Neuronal stem cell (in vitro differentiated cells): ENCODE measurements at regions not wholly inside any gene's neighbourhood (a gene's known extent, or its start where the extent isn't known, plus 50 kb on each side); places are given as distances from the start of the nearest gene placed in this dataset.

Experiments
- DNase-seq: peaks from one replicate; pipeline ENCODE4 v3.0.0-alpha.2; 2013; ENCODE audit warnings: low spot score
- H2AFZ ChIP-seq: one replicate; pipeline ENCODE4 v1.6.1; 2013; ENCODE audit warnings: mild to moderate bottlenecking, low read length, inconsistent platforms
- H2AK5ac ChIP-seq: 2 replicates; pipeline ENCODE4 v1.6.1; 2013; ENCODE audit warnings: low read depth, mild to moderate bottlenecking, inconsistent platforms, low read length, moderate library complexity, mixed read lengths
- H2BK120ac ChIP-seq: 2 replicates; pipeline ENCODE4 v1.6.1; 2013; ENCODE audit warnings: low read depth, mild to moderate bottlenecking, inconsistent platforms, low read length, moderate library complexity, mixed read lengths
- H2BK12ac ChIP-seq: one replicate; pipeline ENCODE4 v1.6.1; 2013; ENCODE audit warnings: low read length, inconsistent platforms
- H2BK15ac ChIP-seq: 2 replicates; pipeline ENCODE4 v1.6.1; 2013; ENCODE audit warnings: mild to moderate bottlenecking, low read length, inconsistent platforms, mixed read lengths
- H2BK5ac ChIP-seq: one replicate; pipeline ENCODE4 v1.6.1; 2013; ENCODE audit warnings: inconsistent platforms, mild to moderate bottlenecking, low read length, moderate library complexity
- H3K14ac ChIP-seq: one replicate; pipeline ENCODE4 v1.6.1; 2013; ENCODE audit warnings: low read length, inconsistent platforms
- H3K18ac ChIP-seq: 2 replicates; pipeline ENCODE4 v1.6.1; 2013; ENCODE audit warnings: low read length, inconsistent platforms
- H3K23ac ChIP-seq: 2 replicates; pipeline ENCODE4 v1.6.1; 2013; ENCODE audit warnings: low read depth, mild to moderate bottlenecking, mixed read lengths, low read length, inconsistent platforms; ENCODE audit not compliant: poor library complexity
- H3K27ac ChIP-seq: replicated peaks from 3 replicates; pipeline ENCODE4 v1.5.1; 2013; ENCODE audit warnings: low read length, inconsistent platforms
- H3K27me3 ChIP-seq, 3 experiments: 2 replicates each; pipeline ENCODE4 v1.6.1; 2013; ENCODE audit warnings: low read length in 3 of 3, mild to moderate bottlenecking in 2 of 3, inconsistent platforms in 1 of 3, low read depth in 1 of 3, mixed read lengths in 1 of 3, moderate library complexity in 1 of 3; ENCODE audit not compliant: control insufficient read depth in 3 of 3, insufficient read depth in 3 of 3
- H3K36me3 ChIP-seq, 2 donors: replicated peaks in 1 of 2; 2 replicates each; pipeline ENCODE4 v1.6.1; 2013; ENCODE audit warnings: low read length in 2 of 2; ENCODE audit not compliant: control insufficient read depth in 2 of 2, insufficient read depth in 2 of 2
- H3K4ac ChIP-seq: 2 replicates; pipeline ENCODE4 v1.6.1; 2013; ENCODE audit warnings: inconsistent platforms, mild to moderate bottlenecking, low read length, moderate library complexity
- H3K4me1 ChIP-seq, 2 donors: 1 replicate in 1 of 2; 2 replicates in 1 of 2; pipeline ENCODE4 v1.6.1; 2013; ENCODE audit warnings: low read length in 2 of 2, low read depth in 1 of 2; ENCODE audit not compliant: control insufficient read depth in 2 of 2, insufficient read depth in 1 of 2
- H3K4me2 ChIP-seq: one replicate; pipeline ENCODE4 v1.6.1; 2013; ENCODE audit warnings: mild to moderate bottlenecking, low read length, inconsistent platforms; ENCODE audit not compliant: insufficient read depth, poor library complexity, severe bottlenecking
- H3K4me3 ChIP-seq, 2 donors: 2 replicates each; pipeline ENCODE4 v1.5.1; 2013; ENCODE audit warnings: low read length in 2 of 2, mild to moderate bottlenecking in 2 of 2, inconsistent platforms in 1 of 2, moderate library complexity in 1 of 2
- H3K79me1 ChIP-seq: one replicate; pipeline ENCODE4 v1.6.1; 2013; ENCODE audit warnings: low read depth, mild to moderate bottlenecking, inconsistent platforms, low read length, moderate library complexity
- H3K9ac ChIP-seq: one replicate; pipeline ENCODE4 v1.6.1; 2013; ENCODE audit warnings: mild to moderate bottlenecking, low read depth, low read length, inconsistent platforms; ENCODE audit not compliant: poor library complexity
- H3K9me3 ChIP-seq, 2 donors: replicated peaks in 1 of 2; 2 replicates each; pipeline versions ENCODE3 to v1.6.1; 2013; ENCODE audit warnings: low read length in 2 of 2, mild to moderate bottlenecking in 2 of 2, inconsistent platforms in 1 of 2, low read depth in 1 of 2, mixed read lengths in 1 of 2, moderate library complexity in 1 of 2; ENCODE audit not compliant: control insufficient read depth in 2 of 2, insufficient read depth in 1 of 2
- H4K8ac ChIP-seq: one replicate; pipeline ENCODE4 v1.6.1; 2013; ENCODE audit warnings: low read depth, mild to moderate bottlenecking, inconsistent platforms, low read length, moderate library complexity
- H4K91ac ChIP-seq: one replicate; pipeline ENCODE4 v1.6.1; 2013; ENCODE audit warnings: low read length, low read depth, mild to moderate bottlenecking, inconsistent platforms; ENCODE audit not compliant: poor library complexity
- WGBS, 2 donors: extraction: QIAGEN DNeasy Blood & Tissue Kit; methylation state at CpG; one replicate each; pipeline ENCODE4 v1.1.7; 2013; ENCODE audit warnings: missing lambda C conversion rate in 2 of 2, mixed read lengths in 1 of 2; ENCODE audit not compliant: insufficient read length in 2 of 2, insufficient replicate concordance in 1 of 2; ENCODE audit errors: extremely low coverage in 2 of 2; 5-methylcytosine and 5-hydroxymethylcytosine counted together

- H3K79me1 ChIP-seq, result no peaks in the 10 kb centered on the region
- no peaks in the 10 kb centered on the region for H3K27me3 ChIP-seq
- H3K18ac ChIP-seq, result peak overlapping the region; percentile 61
- no peak overlapping the region for H2BK5ac ChIP-seq
- no peaks in the 10 kb centered on the region for H3K9me3 ChIP-seq
- peak overlapping the region; percentile 19 for H3K4ac ChIP-seq
- H2BK120ac ChIP-seq, result no peak overlapping the region
- peak overlapping the region; percentile 33 for H2BK15ac ChIP-seq
- H4K8ac ChIP-seq, result no peak overlapping the region
- no peak overlapping the region for H3K27ac ChIP-seq
- H3K9ac ChIP-seq, result peak overlapping the region; percentile 15
- H2AK5ac ChIP-seq, result peak overlapping the region; percentile 42
- H3K14ac ChIP-seq, result no peak overlapping the region
- no CpG with 5 or more reads among the region's 15 CpGs for WGBS, 2 donors
- H2AFZ ChIP-seq, result no peak overlapping the region
- H3K4me3 ChIP-seq, result no peak overlapping the region
- no peak overlapping the region for H4K91ac ChIP-seq
- no peak for DNase-seq
- H3K4me1 ChIP-seq, result peaks cover 19 to 45% of the 10 kb centered on the region in 2 donors
- H3K23ac ChIP-seq, result peak overlapping the region; percentile 38
- H3K36me3 ChIP-seq, result no peaks in the 10 kb centered on the region
- H2BK12ac ChIP-seq, result peak overlapping the region; percentile 28
- no peak overlapping the region for H3K4me2 ChIP-seq
These were observed 149.0 kb downstream of the TOMM20 start for GRCh38 chr1:234979296-234980279.

DNA sequence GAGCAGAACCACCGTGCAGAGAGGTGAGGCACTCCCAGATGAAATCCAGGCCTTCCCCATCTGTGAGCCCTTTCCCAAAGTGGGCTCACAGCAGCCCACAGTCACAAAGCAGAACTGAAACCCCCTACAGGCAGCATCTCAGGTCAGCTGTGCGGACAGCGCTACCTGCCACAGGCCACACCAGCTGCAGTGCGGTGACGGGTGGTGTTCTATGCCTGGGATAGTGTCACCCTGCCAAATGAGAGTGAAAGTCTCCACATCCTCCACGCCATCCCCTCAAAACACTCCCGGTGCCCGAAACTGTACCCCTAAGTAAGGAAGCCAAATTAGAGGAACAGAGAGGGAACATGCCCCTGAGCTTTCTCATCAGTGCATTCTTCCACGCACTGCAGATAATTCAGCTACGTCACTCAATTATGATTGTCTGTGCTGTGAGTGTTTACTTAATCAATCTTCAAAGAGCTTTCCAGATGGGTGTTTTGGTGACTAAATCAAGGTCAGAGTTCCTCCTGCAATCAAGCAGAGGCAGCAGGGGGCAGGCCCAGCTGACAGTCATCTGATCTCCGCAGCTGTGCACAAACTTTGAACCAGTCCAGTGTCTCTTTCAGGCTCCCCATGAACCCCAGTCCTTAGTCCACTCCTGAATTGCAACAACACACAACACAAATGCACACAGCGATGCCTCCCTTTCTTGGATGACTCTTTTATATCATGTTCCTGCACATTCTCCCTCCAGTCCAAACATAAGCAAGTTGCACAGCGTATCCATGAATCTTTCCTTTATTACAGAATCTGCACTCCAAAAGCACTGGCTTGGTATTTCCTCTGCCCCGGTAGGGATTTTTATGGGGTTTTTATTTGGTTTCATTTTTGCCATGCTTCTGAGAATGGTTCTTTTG lies 150.0 kb downstream of the TOMM20 start:
- Histone ChIP-seq H2BK5ac (no peak overlapping the region), H4K8ac (no peak overlapping the region), H2BK12ac (no peak overlapping the region), H3K18ac (peak overlapping the region; percentile 13), H2BK15ac (no peak overlapping the region), H3K14ac (peak overlapping the region; percentile 3), H3K4me2 (no peak overlapping the region), H3K36me3 (no peaks in the 10 kb centered on the region), H3K27me3 (no peaks in the 10 kb centered on the region), H3K27ac (no peak overlapping the region), H3K4me1 (peaks cover 16 to 42% of the 10 kb centered on the region in 2 donors), H2AFZ (no peak overlapping the region), H3K23ac (no peak overlapping the region), H3K9me3 (no peaks in the 10 kb centered on the region), H3K9ac (no peak overlapping the region), H2BK120ac (no peak overlapping the region), H4K91ac (no peak overlapping the region), H3K4ac (no peak overlapping the region), H3K79me1 (no peaks in the 10 kb centered on the region), H3K4me3 (no peak overlapping the region), H2AK5ac (no peak overlapping the region)
- no peak for DNase-seq
- no CpG with 5 or more reads among the region's 14 CpGs for WGBS, 2 donors

- no peak overlapping the region for H2BK120ac ChIP-seq
- no CpG with 5 or more reads among the region's 7 CpGs for WGBS, 2 donors
- peaks cover 16 to 42% of the 10 kb centered on the region in 2 donors for H3K4me1 ChIP-seq
These were observed 150.7 kb downstream of the TOMM20 start for GRCh38 chr1:234977875-234978396.

More at GRCh38 chr1:234977875-234978396, 150.7 kb downstream of the TOMM20 start:
- no peak overlapping the region for H2BK15ac ChIP-seq
- no peak overlapping the region for H3K4ac ChIP-seq
- no peaks in the 10 kb centered on the region for H3K79me1 ChIP-seq
- DNase-seq, result no peak
- H3K18ac ChIP-seq, result peak overlapping the region; percentile 13
- no peak overlapping the region for H2BK5ac ChIP-seq
- H4K91ac ChIP-seq, result no peak overlapping the region
- H3K4me3 ChIP-seq, result no peak overlapping the region
- H3K9me3 ChIP-seq, result no peaks in the 10 kb centered on the region
- no peaks in the 10 kb centered on the region for H3K36me3 ChIP-seq
- H2AK5ac ChIP-seq, result no peak overlapping the region
- H3K9ac ChIP-seq, result no peak overlapping the region
- no peak overlapping the region for H3K4me2 ChIP-seq
- no peaks in the 10 kb centered on the region for H3K27me3 ChIP-seq
- no peak overlapping the region for H4K8ac ChIP-seq
- H3K23ac ChIP-seq, result no peak overlapping the region
- no peak overlapping the region for H3K27ac ChIP-seq
- no peak overlapping the region for H2AFZ ChIP-seq
- H3K14ac ChIP-seq, result peak overlapping the region; percentile 3
- H2BK12ac ChIP-seq, result no peak overlapping the region
